GM18861 (cell line): ENCODE measurements at regions not wholly inside any gene's neighbourhood (a gene's known extent, or its start where the extent isn't known, plus 50 kb on each side); places are given as distances from the start of the nearest gene placed in this dataset.
"Not testable (repeated sequence)": the region's sequence is repeated elsewhere in the genome, so short reads cannot be mapped to it uniquely, and the experiment has no call there.

Experiments used
- ATAC-seq: cut with Tn5 transposase; IDR thresholded peaks from one replicate; pipeline ENCODE4 v1.9.1; 2021; ENCODE audit not compliant: unreplicated experiment

- not testable (repeated sequence) for ATAC-seq
Observed at GRCh38 chrX:134045372-134045771, 60.0 kb upstream of the GPC3 start.

- ATAC-seq = not testable (repeated sequence)
Observed at GRCh38 chrX:134067107-134067506, 81.7 kb upstream of the GPC3 start.

GRCh38 chrX:134071899-134072298, 86.5 kb upstream of the GPC3 start:
- ATAC-seq = not testable (repeated sequence)

GRCh38 chrX:134073341-134073740, 87.9 kb upstream of the GPC3 start:
- ATAC-seq = no peak

- no peak for ATAC-seq
Observed at GRCh38 chrX:134074151-134074550, 88.8 kb upstream of the GPC3 start.

- ATAC-seq = no peak
Observed at GRCh38 chrX:134075894-134076718, 90.7 kb upstream of the GPC3 start.

- ATAC-seq = no peak
Observed at GRCh38 chrX:134095366-134095765, 110.0 kb upstream of the GPC3 start.

GRCh38 chrX:134101636-134102035, 116.2 kb upstream of the GPC3 start:
- no peak for ATAC-seq

GRCh38 chrX:134115270-134115669, 121.7 kb upstream of the CCDC160 start:
- ATAC-seq = no peak

GRCh38 chrX:134137341-134137740, 99.6 kb upstream of the CCDC160 start:
- no peak for ATAC-seq

- no peak for ATAC-seq
Observed at GRCh38 chrX:134139090-134139489, 97.9 kb upstream of the CCDC160 start.

GRCh38 chrX:134144231-134144630, 92.8 kb upstream of the CCDC160 start:
- ATAC-seq = peak; percentile 91

GRCh38 chrX:134146493-134146892, 90.5 kb upstream of the CCDC160 start:
- ATAC-seq = no peak

- ATAC-seq = no peak
Observed at GRCh38 chrX:134148172-134148692, 88.8 kb upstream of the CCDC160 start.

GRCh38 chrX:134158821-134159512, 78.0 kb upstream of the CCDC160 start:
- no peak for ATAC-seq

GRCh38 chrX:134161162-134161561, 75.8 kb upstream of the CCDC160 start:
- ATAC-seq = peak; percentile 90

GRCh38 chrX:134162032-134162431, 75.0 kb upstream of the CCDC160 start:
- ATAC-seq = no peak

- no peak for ATAC-seq
Observed at GRCh38 chrX:134163836-134164235, 73.1 kb upstream of the CCDC160 start.

GRCh38 chrX:134167591-134168203, 69.3 kb upstream of the CCDC160 start:
- no peak for ATAC-seq

- peak; percentile 29 for ATAC-seq
Observed at GRCh38 chrX:134171661-134172587, 65.1 kb upstream of the CCDC160 start.
